Right atrium auricular region (tissue), 2 donors: ENCODE measurements at regions not wholly inside any gene's neighbourhood (a gene's known extent, or its start where the extent isn't known, plus 50 kb on each side); places are given as distances from the start of the nearest gene placed in this dataset.

Experiments used
- DNase-seq: peaks from one replicate; pipeline ENCODE4 v3.0.0-alpha.2; 2019; ENCODE audit warnings: low spot score
- H3K27ac ChIP-seq, 2 donors: fragments of 200-600 bp; sonication (generic); 1 replicate in 1 of 2; 2 replicates in 1 of 2; pipeline ENCODE4 v1.5.1; 2016 to 2019
- H3K27me3 ChIP-seq, 2 donors: fragments of 200-600 bp; sonication (generic); one replicate each; pipeline versions ENCODE4 v1.5.1 to v1.6.0; 2017 to 2019
- H3K36me3 ChIP-seq: fragments of 200-600 bp; sonication (generic); one replicate; pipeline ENCODE4 v1.5.1; 2016
- H3K4me1 ChIP-seq, 2 donors: fragments of 200-600 bp; sonication (generic); one replicate each; pipeline versions ENCODE4 v1.5.1 to v1.6.0; 2017 to 2019
- H3K4me3 ChIP-seq, 2 donors: fragments of 200-600 bp; sonication (generic); 1 replicate in 1 of 2; 2 replicates in 1 of 2; pipeline ENCODE4 v1.5.1; 2017 to 2019; ENCODE audit warnings: mild to moderate bottlenecking in 1 of 2, moderate library complexity in 1 of 2
- H3K9me3 ChIP-seq, 2 donors: fragments of 200-600 bp; sonication (generic); one replicate each; pipeline ENCODE4 v1.5.1; 2019
- TF ChIP-seq, protein P1 (sequence below), 2 donors: fragments of 200-600 bp; sonication (generic); IDR thresholded peaks; one replicate each; pipeline ENCODE4 v1.5.1; 2019; ENCODE audit warnings: antibody characterized with exemption in 2 of 2

DNA sequence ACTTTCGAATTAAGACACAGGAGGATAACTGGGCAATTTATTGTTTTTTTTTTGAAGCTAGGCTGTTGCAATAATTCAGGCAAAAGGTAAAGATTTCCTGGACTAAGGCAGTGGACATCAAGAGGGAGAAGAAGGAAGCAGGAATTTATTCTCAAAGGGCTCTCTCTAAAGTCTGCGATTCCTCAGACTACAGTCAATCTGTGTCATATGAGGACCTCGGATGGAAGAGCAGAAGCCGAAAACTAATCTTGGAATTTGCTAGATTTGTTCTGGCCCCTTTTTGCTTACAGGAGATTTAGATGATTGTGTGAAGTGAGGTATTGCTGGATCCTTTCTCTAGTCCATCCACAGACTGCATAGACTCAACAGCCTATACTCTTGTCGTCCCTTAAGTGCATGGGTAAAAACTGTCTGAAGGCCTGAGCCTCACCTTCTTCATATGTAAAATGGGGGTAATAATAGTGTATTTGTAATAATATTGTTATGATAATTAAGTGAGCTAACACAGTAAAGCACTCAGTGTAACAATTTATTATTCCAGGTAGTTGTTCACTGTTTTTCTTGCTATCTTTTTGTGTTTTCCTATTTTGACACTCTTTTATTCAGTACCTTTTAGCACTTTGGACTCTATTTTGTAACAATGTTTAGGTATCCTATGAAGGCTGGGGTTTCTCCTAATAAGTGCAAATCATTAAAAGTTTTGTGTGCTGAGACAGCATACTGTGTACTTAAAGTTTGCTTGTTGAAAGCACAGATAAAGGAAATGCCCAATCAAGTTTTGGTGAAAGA, 54.2 kb upstream of the NT5C1B start:
- no peaks in the 10 kb centered on the region for H3K27me3 ChIP-seq
- no peaks in the 10 kb centered on the region for H3K36me3 ChIP-seq
- no peaks in the 10 kb centered on the region for H3K9me3 ChIP-seq
- no peak overlapping the region for H3K27ac ChIP-seq
- TF ChIP-seq, protein P1, sequence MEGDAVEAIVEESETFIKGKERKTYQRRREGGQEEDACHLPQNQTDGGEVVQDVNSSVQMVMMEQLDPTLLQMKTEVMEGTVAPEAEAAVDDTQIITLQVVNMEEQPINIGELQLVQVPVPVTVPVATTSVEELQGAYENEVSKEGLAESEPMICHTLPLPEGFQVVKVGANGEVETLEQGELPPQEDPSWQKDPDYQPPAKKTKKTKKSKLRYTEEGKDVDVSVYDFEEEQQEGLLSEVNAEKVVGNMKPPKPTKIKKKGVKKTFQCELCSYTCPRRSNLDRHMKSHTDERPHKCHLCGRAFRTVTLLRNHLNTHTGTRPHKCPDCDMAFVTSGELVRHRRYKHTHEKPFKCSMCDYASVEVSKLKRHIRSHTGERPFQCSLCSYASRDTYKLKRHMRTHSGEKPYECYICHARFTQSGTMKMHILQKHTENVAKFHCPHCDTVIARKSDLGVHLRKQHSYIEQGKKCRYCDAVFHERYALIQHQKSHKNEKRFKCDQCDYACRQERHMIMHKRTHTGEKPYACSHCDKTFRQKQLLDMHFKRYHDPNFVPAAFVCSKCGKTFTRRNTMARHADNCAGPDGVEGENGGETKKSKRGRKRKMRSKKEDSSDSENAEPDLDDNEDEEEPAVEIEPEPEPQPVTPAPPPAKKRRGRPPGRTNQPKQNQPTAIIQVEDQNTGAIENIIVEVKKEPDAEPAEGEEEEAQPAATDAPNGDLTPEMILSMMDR (IDR thresholded peaks at IDR 0.05): no peak
- no peak for DNase-seq
- no peaks in the 10 kb centered on the region for H3K4me1 ChIP-seq
- H3K4me3 ChIP-seq: no peak overlapping the region

DNA sequence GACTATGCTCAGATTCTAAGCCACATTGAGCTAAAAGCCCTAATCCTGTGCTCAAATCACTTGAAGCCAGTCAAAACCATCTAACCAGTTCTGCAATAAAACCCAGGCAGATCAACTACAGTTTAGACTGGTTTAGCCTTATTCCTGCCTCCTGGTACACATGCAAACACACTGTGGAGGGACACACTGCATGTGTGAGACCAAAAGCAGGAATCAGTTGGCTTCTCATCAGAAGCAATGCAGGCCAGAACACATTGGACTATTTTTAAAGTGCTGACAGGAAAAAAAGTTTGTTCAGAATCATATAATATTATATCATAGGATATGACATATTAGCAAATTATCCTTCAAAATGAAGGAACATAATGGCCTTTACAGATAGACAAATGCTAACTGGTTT, 52.5 kb upstream of the NT5C1B start:
- TF ChIP-seq, protein P1 (IDR thresholded peaks at IDR 0.05): no peak
- H3K4me3 ChIP-seq: no peak overlapping the region
- no peak overlapping the region for H3K27ac ChIP-seq
- no peaks in the 10 kb centered on the region for H3K4me1 ChIP-seq
- DNase-seq: no peak
- H3K36me3 ChIP-seq: no peaks in the 10 kb centered on the region
- no peaks in the 10 kb centered on the region for H3K27me3 ChIP-seq
- peaks cover 0 to 5% of the 10 kb centered on the region in 2 donors for H3K9me3 ChIP-seq

DNA sequence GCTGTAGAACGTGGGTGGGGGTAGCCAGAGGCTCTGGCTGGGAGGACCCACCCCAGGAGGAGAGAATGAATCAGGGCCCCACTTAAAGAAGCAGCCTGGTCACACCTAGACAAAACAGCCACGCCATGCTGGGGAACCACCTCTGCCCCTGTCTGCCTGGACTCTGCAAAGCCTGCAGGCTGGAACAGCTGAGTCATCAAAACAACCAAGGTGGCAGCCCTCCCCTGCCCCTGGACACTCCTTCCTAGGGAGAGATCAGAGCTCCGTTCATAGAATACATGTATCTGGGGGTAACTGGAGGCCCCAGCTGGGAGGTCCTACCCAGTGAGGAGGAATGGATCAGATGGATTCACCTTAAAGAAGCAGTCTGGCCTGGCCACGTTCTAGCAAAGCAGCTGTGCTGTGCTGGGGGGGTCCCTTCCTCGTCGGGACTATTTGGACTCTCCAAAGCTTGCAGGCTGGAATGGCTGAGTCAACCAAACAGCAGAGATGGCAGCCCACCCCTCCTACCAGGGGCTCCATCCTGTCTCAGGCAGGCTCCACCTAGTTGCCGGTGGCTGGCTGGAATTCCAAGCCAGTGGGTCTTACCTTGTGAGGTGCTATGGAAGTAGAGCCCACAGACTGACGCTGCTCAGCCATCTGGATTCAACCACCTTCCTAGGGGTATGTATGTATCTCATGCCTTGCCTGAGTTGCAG, 50.5 kb upstream of the NT5C1B start:
- Histone ChIP-seq H3K9me3 (peaks cover 0 to 14% of the 10 kb centered on the region in 2 donors), H3K4me3 (no peak overlapping the region), H3K27ac (no peak overlapping the region), H3K36me3 (no peaks in the 10 kb centered on the region), H3K4me1 (no peaks in the 10 kb centered on the region), H3K27me3 (no peaks in the 10 kb centered on the region)
- TF ChIP-seq, protein P1 (IDR thresholded peaks at IDR 0.05): no peak
- DNase-seq: no peak
